KBM-7 (cell line): ENCODE measurements at regions not wholly inside any gene's neighbourhood (a gene's known extent, or its start where the extent isn't known, plus 50 kb on each side); places are given as distances from the start of the nearest gene placed in this dataset.

ENCODE experiments used
- DNase-seq: peaks from one replicate; pipeline ENCODE4 v3.0.0-alpha.2; 2015
- in situ Hi-C: fragments of 300-500 bp; cut with MboI; formaldehyde crosslinking; loops from 2 replicates; pipeline ENCODE4 v1.14.3; 2020; ENCODE audit warnings: low sequenced_read_pairs, low pct_unique_long_range_greater_than_20kb, mixed read lengths

GRCh38 chr2:42913280-42913878 lies 121.0 kb upstream of the HAAO start:
- DNase-seq = peak; percentile 50
- in situ Hi-C loops = no loop called here

- in situ Hi-C loops = no loop called here
- no peak for DNase-seq
Measured at GRCh38 chr2:42910645-42911405, 118.4 kb upstream of the HAAO start.

- in situ Hi-C loops = no loop called here
- DNase-seq = no peak
Measured at GRCh38 chr2:42909966-42910365, 117.6 kb upstream of the HAAO start.

GRCh38 chr2:42908518-42909200 lies 116.3 kb upstream of the HAAO start:
- in situ Hi-C loops = no loop called here
- DNase-seq = no peak

GRCh38 chr2:42907835-42908234 lies 115.5 kb upstream of the HAAO start:
- DNase-seq = no peak
- in situ Hi-C loops = no loop called here

GRCh38 chr2:42906557-42907411 lies 114.4 kb upstream of the HAAO start:
- in situ Hi-C loops = no loop called here
- DNase-seq = no peak

GRCh38 chr2:42906111-42906556 lies 113.8 kb upstream of the HAAO start:
- in situ Hi-C loops = no loop called here
- DNase-seq = no peak

- no peak for DNase-seq
- in situ Hi-C loops = no loop called here
Measured at GRCh38 chr2:42905341-42906110, 113.1 kb upstream of the HAAO start.

GRCh38 chr2:42904576-42904876 lies 112.1 kb upstream of the HAAO start:
- DNase-seq = no peak
- in situ Hi-C loops = no loop called here

- no peak for DNase-seq
- in situ Hi-C loops = no loop called here
Measured at GRCh38 chr2:42903821-42904575, 111.6 kb upstream of the HAAO start.

GRCh38 chr2:42902939-42903709 lies 110.7 kb upstream of the HAAO start:
- no peak for DNase-seq
- in situ Hi-C loops = no loop called here

GRCh38 chr2:42901076-42901640 lies 108.8 kb upstream of the HAAO start:
- no peak for DNase-seq
- in situ Hi-C loops = no loop called here

- in situ Hi-C loops = no loop called here
- no peak for DNase-seq
Measured at GRCh38 chr2:42900289-42900891, 108.0 kb upstream of the HAAO start.

- DNase-seq = no peak
- in situ Hi-C loops = no loop called here
Measured at GRCh38 chr2:42897358-42897757, 105.0 kb upstream of the HAAO start.

- in situ Hi-C loops = no loop called here
- no peak for DNase-seq
Measured at GRCh38 chr2:42895791-42896135, 103.4 kb upstream of the HAAO start.

GRCh38 chr2:42895134-42895790 lies 102.9 kb upstream of the HAAO start:
- no peak for DNase-seq
- in situ Hi-C loops = no loop called here
